ENCODE measurements at regions not wholly inside any gene's neighbourhood (a gene's known extent, or its start where the extent isn't known, plus 50 kb on each side); places are given as distances from the start of the nearest gene placed in this dataset.

DNA sequence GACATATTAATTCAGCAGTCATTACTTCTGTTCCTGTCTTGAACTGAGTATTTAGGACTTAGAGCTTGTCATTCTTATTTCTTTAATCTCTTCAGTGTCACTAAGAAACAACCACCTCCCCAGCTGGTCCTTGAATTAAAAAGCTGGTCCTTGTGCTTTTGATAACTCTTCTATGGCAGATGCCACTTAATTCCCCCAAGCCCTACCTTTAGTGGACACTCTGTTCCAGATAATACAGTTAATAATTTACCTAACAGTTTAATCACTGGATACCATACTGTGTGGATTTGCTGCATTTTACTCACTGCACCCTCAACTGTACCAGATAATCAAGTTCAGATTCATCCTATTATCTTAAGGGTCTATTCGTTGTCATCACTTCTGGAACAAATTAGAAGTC, 73.1 kb downstream of the SKA1 start:
- Mint-ChIP-seq H3K9me3 (peaks cover 41% of the 10 kb centered on the region), H3K36me3 (peaks cover 33% of the 10 kb centered on the region), H3K27ac (no peak overlapping the region), H3K4me1 (peaks cover 27% of the 10 kb centered on the region), H3K4me3 (no peak overlapping the region), H3K27me3 (ENCODE audit: low read depth) (peaks cover 9% of the 10 kb centered on the region; the same call in 1 of the 2 replicates)
- POLR2A ChIA-PET: no interaction called here
- ATAC-seq (no peak), DNase-seq (ENCODE audit: low spot score) (no peak)
- CTCF ChIA-PET: no interaction called here
- TF ChIP-seq RORB (CRISPR knock-in tag; IDR thresholded peaks at IDR 0.05) (no peak), OVOL2 (CRISPR knock-in tag; IDR thresholded peaks at IDR 0.05; ENCODE audit: borderline replicate concordance) (no peak), AR (CRISPR knock-in tag; IDR thresholded peaks at IDR 0.05) (no peak), ZMAT4 (CRISPR knock-in tag; IDR thresholded peaks at IDR 0.05) (no peak), TCF7 (CRISPR knock-in tag; IDR thresholded peaks at IDR 0.05; ENCODE audit: low read depth) (no peak), ZNF232 (CRISPR knock-in tag; IDR thresholded peaks at IDR 0.05) (no peak), FOXK1 (CRISPR knock-in tag; IDR thresholded peaks at IDR 0.05) (no peak), ESRRA (CRISPR knock-in tag; IDR thresholded peaks at IDR 0.05; ENCODE audit: borderline replicate concordance) (no peak), RELA (CRISPR knock-in tag; IDR thresholded peaks at IDR 0.05; ENCODE audit: borderline replicate concordance) (no peak), NFYB (CRISPR knock-in tag; conservative IDR thresholded peaks at IDR 0.05; ENCODE audit: low read depth) (no peak), PREB (CRISPR knock-in tag; IDR thresholded peaks at IDR 0.05; ENCODE audit: borderline replicate concordance) (no peak), NR3C1 (CRISPR knock-in tag; conservative IDR thresholded peaks at IDR 0.05; ENCODE audit: low read depth) (no peak)
- TF ChIP-seq, protein P1, sequence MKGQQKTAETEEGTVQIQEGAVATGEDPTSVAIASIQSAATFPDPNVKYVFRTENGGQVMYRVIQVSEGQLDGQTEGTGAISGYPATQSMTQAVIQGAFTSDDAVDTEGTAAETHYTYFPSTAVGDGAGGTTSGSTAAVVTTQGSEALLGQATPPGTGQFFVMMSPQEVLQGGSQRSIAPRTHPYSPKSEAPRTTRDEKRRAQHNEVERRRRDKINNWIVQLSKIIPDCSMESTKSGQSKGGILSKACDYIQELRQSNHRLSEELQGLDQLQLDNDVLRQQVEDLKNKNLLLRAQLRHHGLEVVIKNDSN (CRISPR knock-in tag; IDR thresholded peaks at IDR 0.05): no peak

DNA sequence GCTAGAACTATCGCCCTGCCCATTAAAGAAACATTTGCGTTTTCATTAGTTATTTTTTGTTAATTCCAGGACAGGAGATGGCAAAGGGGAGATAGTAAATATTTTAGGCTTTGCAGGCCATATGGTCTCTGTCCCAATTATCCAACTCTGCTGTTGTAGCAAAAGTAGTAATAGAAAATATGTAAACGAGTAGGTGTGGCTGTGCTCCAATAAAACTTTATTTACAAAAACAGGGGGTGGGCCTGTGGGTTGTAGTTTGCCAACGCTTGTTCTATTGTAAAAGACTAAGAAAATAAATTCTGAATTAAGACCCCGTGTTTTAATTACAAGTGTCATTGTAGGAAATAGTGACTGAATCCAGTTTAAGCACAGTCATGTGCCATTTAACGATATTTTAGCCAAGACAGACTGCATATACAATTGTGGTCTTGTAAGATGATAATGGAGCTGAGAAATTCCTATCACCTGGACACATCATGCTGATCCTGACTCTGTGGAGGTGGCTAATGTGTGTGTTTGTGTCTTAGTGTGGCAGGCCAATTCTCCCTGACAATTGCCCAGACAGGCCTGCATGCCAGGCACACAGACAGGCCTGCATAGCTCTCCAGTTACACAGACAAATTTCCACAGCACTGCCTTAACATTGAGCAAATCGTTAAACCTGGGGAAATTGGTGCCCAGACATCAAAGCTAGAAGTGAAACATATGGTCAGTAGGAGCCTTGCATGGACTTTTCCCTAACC, 76.4 kb downstream of the SKA1 start:
- no peaks in the 10 kb centered on the region; the same call in 1 of the 2 replicates for H3K27me3 Mint-ChIP-seq (ENCODE audit: low read depth)
- no peak overlapping the region for H3K4me3 Mint-ChIP-seq
- no peak for DNase-seq (ENCODE audit: low spot score)
- no peak for ATAC-seq
- H3K27ac Mint-ChIP-seq: no peak overlapping the region
- H3K9me3 Mint-ChIP-seq: peaks cover 9% of the 10 kb centered on the region
- CTCF ChIA-PET: no interaction called here
- peaks cover 38% of the 10 kb centered on the region for H3K4me1 Mint-ChIP-seq
- POLR2A ChIA-PET: no interaction called here
- H3K36me3 Mint-ChIP-seq: peaks cover 3% of the 10 kb centered on the region
- TF ChIP-seq NR1H2 (CRISPR knock-in tag; IDR thresholded peaks at IDR 0.05) (no peak), E2F4 (CRISPR knock-in tag; IDR thresholded peaks at IDR 0.05; ENCODE audit: borderline replicate concordance, low read depth) (no peak), ZNF121 (CRISPR knock-in tag; IDR thresholded peaks at IDR 0.05) (no peak), HMGA2 (CRISPR knock-in tag; IDR thresholded peaks at IDR 0.05) (no peak), HMGXB4 (CRISPR knock-in tag; IDR thresholded peaks at IDR 0.05) (no peak), GTF2I (CRISPR knock-in tag; conservative IDR thresholded peaks at IDR 0.05) (no peak), TP53 (CRISPR knock-in tag; IDR thresholded peaks at IDR 0.05) (no peak), FOXK1 (CRISPR knock-in tag; IDR thresholded peaks at IDR 0.05) (no peak)
- TF ChIP-seq, protein P2, sequence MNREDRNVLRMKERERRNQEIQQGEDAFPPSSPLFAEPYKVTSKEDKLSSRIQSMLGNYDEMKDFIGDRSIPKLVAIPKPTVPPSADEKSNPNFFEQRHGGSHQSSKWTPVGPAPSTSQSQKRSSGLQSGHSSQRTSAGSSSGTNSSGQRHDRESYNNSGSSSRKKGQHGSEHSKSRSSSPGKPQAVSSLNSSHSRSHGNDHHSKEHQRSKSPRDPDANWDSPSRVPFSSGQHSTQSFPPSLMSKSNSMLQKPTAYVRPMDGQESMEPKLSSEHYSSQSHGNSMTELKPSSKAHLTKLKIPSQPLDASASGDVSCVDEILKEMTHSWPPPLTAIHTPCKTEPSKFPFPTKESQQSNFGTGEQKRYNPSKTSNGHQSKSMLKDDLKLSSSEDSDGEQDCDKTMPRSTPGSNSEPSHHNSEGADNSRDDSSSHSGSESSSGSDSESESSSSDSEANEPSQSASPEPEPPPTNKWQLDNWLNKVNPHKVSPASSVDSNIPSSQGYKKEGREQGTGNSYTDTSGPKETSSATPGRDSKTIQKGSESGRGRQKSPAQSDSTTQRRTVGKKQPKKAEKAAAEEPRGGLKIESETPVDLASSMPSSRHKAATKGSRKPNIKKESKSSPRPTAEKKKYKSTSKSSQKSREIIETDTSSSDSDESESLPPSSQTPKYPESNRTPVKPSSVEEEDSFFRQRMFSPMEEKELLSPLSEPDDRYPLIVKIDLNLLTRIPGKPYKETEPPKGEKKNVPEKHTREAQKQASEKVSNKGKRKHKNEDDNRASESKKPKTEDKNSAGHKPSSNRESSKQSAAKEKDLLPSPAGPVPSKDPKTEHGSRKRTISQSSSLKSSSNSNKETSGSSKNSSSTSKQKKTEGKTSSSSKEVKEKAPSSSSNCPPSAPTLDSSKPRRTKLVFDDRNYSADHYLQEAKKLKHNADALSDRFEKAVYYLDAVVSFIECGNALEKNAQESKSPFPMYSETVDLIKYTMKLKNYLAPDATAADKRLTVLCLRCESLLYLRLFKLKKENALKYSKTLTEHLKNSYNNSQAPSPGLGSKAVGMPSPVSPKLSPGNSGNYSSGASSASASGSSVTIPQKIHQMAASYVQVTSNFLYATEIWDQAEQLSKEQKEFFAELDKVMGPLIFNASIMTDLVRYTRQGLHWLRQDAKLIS (CRISPR knock-in tag; IDR thresholded peaks at IDR 0.05; ENCODE audit: borderline replicate concordance): no peak
- TF ChIP-seq, protein P3, sequence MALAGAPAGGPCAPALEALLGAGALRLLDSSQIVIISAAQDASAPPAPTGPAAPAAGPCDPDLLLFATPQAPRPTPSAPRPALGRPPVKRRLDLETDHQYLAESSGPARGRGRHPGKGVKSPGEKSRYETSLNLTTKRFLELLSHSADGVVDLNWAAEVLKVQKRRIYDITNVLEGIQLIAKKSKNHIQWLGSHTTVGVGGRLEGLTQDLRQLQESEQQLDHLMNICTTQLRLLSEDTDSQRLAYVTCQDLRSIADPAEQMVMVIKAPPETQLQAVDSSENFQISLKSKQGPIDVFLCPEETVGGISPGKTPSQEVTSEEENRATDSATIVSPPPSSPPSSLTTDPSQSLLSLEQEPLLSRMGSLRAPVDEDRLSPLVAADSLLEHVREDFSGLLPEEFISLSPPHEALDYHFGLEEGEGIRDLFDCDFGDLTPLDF (CRISPR knock-in tag; IDR thresholded peaks at IDR 0.05): no peak

Data from WTC11 (cell line).